ENCODE measurements at regions not wholly inside any gene's neighbourhood (a gene's known extent, or its start where the extent isn't known, plus 50 kb on each side); places are given as distances from the start of the nearest gene placed in this dataset.

- Histone ChIP-seq H3K27me3 (ENCODE audit: low read depth, low read length) (no peaks in the 10 kb centered on the region), H3K36me3 (ENCODE audit: control insufficient read depth in 1 of 2, insufficient read depth in 2 of 2, low read length in 2 of 2) (no peaks in the 10 kb centered on the region), H3K27ac (ENCODE audit: low read length) (no peak overlapping the region), H3K9me3 (ENCODE audit: control insufficient read depth in 1 of 2, low read length in 2 of 2) (peaks cover 0 to 11% of the 10 kb centered on the region in 2 donors), H3K4me3 (ENCODE audit: low read depth in 1 of 2, low read length in 2 of 2) (no peak overlapping the region), H3K4me1 (ENCODE audit: control insufficient read depth in 1 of 2, insufficient read depth in 2 of 2, low read length in 2 of 2) (peaks cover 0 to 4% of the 10 kb centered on the region in 2 donors)
Observed at GRCh38 chr13:111864566-111864965, 202.4 kb upstream of the SOX1 start.

- H3K27me3 ChIP-seq (ENCODE audit: low read depth, low read length): no peaks in the 10 kb centered on the region
- H3K4me1 ChIP-seq (ENCODE audit: control insufficient read depth in 1 of 2, insufficient read depth in 2 of 2, low read length in 2 of 2): no peaks in the 10 kb centered on the region
- no peak overlapping the region for H3K27ac ChIP-seq (ENCODE audit: low read length)
Observed at GRCh38 chr13:111865046-111865445, 201.9 kb upstream of the SOX1 start.

GRCh38 chr13:111865826-111866225, 201.1 kb upstream of the SOX1 start:
- H3K36me3 ChIP-seq (ENCODE audit: control insufficient read depth in 1 of 2, insufficient read depth in 2 of 2, low read length in 2 of 2): no peaks in the 10 kb centered on the region

More at GRCh38 chr13:111865046-111865445, 201.9 kb upstream of the SOX1 start:
- peaks cover 0 to 11% of the 10 kb centered on the region in 2 donors for H3K9me3 ChIP-seq (ENCODE audit: control insufficient read depth in 1 of 2, low read length in 2 of 2)
- no peaks in the 10 kb centered on the region for H3K36me3 ChIP-seq (ENCODE audit: control insufficient read depth in 1 of 2, insufficient read depth in 2 of 2, low read length in 2 of 2)
- H3K4me3 ChIP-seq (ENCODE audit: low read depth in 1 of 2, low read length in 2 of 2): no peak overlapping the region

DNA sequence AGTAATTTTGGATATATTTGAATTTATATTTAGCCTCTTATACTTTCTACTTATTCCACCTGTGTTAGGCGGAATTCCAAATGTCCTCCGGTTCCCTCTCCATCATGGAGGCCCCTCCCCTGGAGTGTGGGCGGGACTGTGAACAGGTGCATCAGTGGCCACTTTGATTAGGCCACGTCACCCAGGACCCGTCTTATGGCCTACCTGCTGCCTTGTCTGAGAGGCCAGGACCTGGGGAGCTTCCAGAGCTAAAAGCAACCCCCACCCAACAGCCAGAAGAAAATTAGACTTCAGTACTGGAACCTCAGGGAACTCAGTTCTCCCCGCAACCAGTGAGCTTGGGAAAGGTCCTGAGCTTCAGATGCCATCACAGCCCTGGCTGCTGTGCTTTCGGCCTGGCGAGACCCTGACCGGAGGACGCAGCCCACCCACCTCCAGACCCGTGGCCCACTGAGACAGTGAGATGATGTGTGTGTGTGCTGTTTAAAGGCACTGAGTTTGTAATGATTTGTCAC, 200.2 kb upstream of the SOX1 start:
- Histone ChIP-seq H3K27me3 (ENCODE audit: low read depth, low read length) (no peaks in the 10 kb centered on the region), H3K27ac (ENCODE audit: low read length) (no peak overlapping the region), H3K9me3 (ENCODE audit: control insufficient read depth in 1 of 2, low read length in 2 of 2) (peaks cover 0 to 11% of the 10 kb centered on the region in 2 donors), H3K4me1 (ENCODE audit: control insufficient read depth in 1 of 2, insufficient read depth in 2 of 2, low read length in 2 of 2) (no peaks in the 10 kb centered on the region), H3K36me3 (ENCODE audit: control insufficient read depth in 1 of 2, insufficient read depth in 2 of 2, low read length in 2 of 2) (no peaks in the 10 kb centered on the region), H3K4me3 (ENCODE audit: low read depth in 1 of 2, low read length in 2 of 2) (no peak overlapping the region)

More at GRCh38 chr13:111865826-111866225, 201.1 kb upstream of the SOX1 start:
- H3K27me3 ChIP-seq (ENCODE audit: low read depth, low read length): no peaks in the 10 kb centered on the region
- no peak overlapping the region for H3K27ac ChIP-seq (ENCODE audit: low read length)
- H3K9me3 ChIP-seq (ENCODE audit: control insufficient read depth in 1 of 2, low read length in 2 of 2): peaks cover 0 to 11% of the 10 kb centered on the region in 2 donors
- H3K4me3 ChIP-seq (ENCODE audit: low read depth in 1 of 2, low read length in 2 of 2): no peak overlapping the region
- no peaks in the 10 kb centered on the region for H3K4me1 ChIP-seq (ENCODE audit: control insufficient read depth in 1 of 2, insufficient read depth in 2 of 2, low read length in 2 of 2)

- H3K4me1 ChIP-seq (ENCODE audit: control insufficient read depth in 1 of 2, insufficient read depth in 2 of 2, low read length in 2 of 2): no peaks in the 10 kb centered on the region
- H3K36me3 ChIP-seq (ENCODE audit: control insufficient read depth in 1 of 2, insufficient read depth in 2 of 2, low read length in 2 of 2): no peaks in the 10 kb centered on the region
- H3K9me3 ChIP-seq (ENCODE audit: control insufficient read depth in 1 of 2, low read length in 2 of 2): peaks cover 0 to 11% of the 10 kb centered on the region in 2 donors
- H3K27ac ChIP-seq (ENCODE audit: low read length): no peak overlapping the region
- H3K27me3 ChIP-seq (ENCODE audit: low read depth, low read length): no peaks in the 10 kb centered on the region
- H3K4me3 ChIP-seq (ENCODE audit: low read depth in 1 of 2, low read length in 2 of 2): no peak overlapping the region
Observed at GRCh38 chr13:111867657-111868056, 199.3 kb upstream of the SOX1 start.

GRCh38 chr13:111868716-111869115, 198.2 kb upstream of the SOX1 start:
- no peak overlapping the region for H3K4me3 ChIP-seq (ENCODE audit: low read depth in 1 of 2, low read length in 2 of 2)
- H3K4me1 ChIP-seq (ENCODE audit: control insufficient read depth in 1 of 2, insufficient read depth in 2 of 2, low read length in 2 of 2): no peaks in the 10 kb centered on the region
- H3K27me3 ChIP-seq (ENCODE audit: low read depth, low read length): no peaks in the 10 kb centered on the region
- H3K27ac ChIP-seq (ENCODE audit: low read length): no peak overlapping the region
- peaks cover 0 to 11% of the 10 kb centered on the region in 2 donors for H3K9me3 ChIP-seq (ENCODE audit: control insufficient read depth in 1 of 2, low read length in 2 of 2)
- no peaks in the 10 kb centered on the region for H3K36me3 ChIP-seq (ENCODE audit: control insufficient read depth in 1 of 2, insufficient read depth in 2 of 2, low read length in 2 of 2)

- Histone ChIP-seq H3K4me1 (ENCODE audit: control insufficient read depth in 1 of 2, insufficient read depth in 2 of 2, low read length in 2 of 2) (no peaks in the 10 kb centered on the region), H3K4me3 (ENCODE audit: low read depth in 1 of 2, low read length in 2 of 2) (no peak overlapping the region), H3K9me3 (ENCODE audit: control insufficient read depth in 1 of 2, low read length in 2 of 2) (peaks cover 0 to 5% of the 10 kb centered on the region in 2 donors), H3K36me3 (ENCODE audit: control insufficient read depth in 1 of 2, insufficient read depth in 2 of 2, low read length in 2 of 2) (no peaks in the 10 kb centered on the region), H3K27ac (ENCODE audit: low read length) (no peak overlapping the region), H3K27me3 (ENCODE audit: low read depth, low read length) (no peaks in the 10 kb centered on the region)
Observed at GRCh38 chr13:111872475-111873150, 194.3 kb upstream of the SOX1 start.

- Histone ChIP-seq H3K36me3 (ENCODE audit: control insufficient read depth in 1 of 2, insufficient read depth in 2 of 2, low read length in 2 of 2) (no peaks in the 10 kb centered on the region), H3K27ac (ENCODE audit: low read length) (no peak overlapping the region), H3K4me3 (ENCODE audit: low read depth in 1 of 2, low read length in 2 of 2) (no peak overlapping the region), H3K27me3 (ENCODE audit: low read depth, low read length) (no peaks in the 10 kb centered on the region), H3K9me3 (ENCODE audit: control insufficient read depth in 1 of 2, low read length in 2 of 2) (no peaks in the 10 kb centered on the region), H3K4me1 (ENCODE audit: control insufficient read depth in 1 of 2, insufficient read depth in 2 of 2, low read length in 2 of 2) (no peaks in the 10 kb centered on the region)
Observed at GRCh38 chr13:111873676-111874178, 193.2 kb upstream of the SOX1 start.

GRCh38 chr13:111874981-111875380, 192.0 kb upstream of the SOX1 start:
- Histone ChIP-seq H3K27me3 (ENCODE audit: low read depth, low read length) (no peaks in the 10 kb centered on the region), H3K4me1 (ENCODE audit: control insufficient read depth in 1 of 2, insufficient read depth in 2 of 2, low read length in 2 of 2) (no peaks in the 10 kb centered on the region), H3K4me3 (ENCODE audit: low read depth in 1 of 2, low read length in 2 of 2) (no peak overlapping the region), H3K36me3 (ENCODE audit: control insufficient read depth in 1 of 2, insufficient read depth in 2 of 2, low read length in 2 of 2) (no peaks in the 10 kb centered on the region), H3K9me3 (ENCODE audit: control insufficient read depth in 1 of 2, low read length in 2 of 2) (no peaks in the 10 kb centered on the region), H3K27ac (ENCODE audit: low read length) (no peak overlapping the region)

- Histone ChIP-seq H3K9me3 (ENCODE audit: control insufficient read depth in 1 of 2, low read length in 2 of 2) (no peaks in the 10 kb centered on the region), H3K27ac (ENCODE audit: low read length) (no peak overlapping the region), H3K4me3 (ENCODE audit: low read depth in 1 of 2, low read length in 2 of 2) (no peak overlapping the region), H3K36me3 (ENCODE audit: control insufficient read depth in 1 of 2, insufficient read depth in 2 of 2, low read length in 2 of 2) (no peaks in the 10 kb centered on the region), H3K4me1 (ENCODE audit: control insufficient read depth in 1 of 2, insufficient read depth in 2 of 2, low read length in 2 of 2) (no peaks in the 10 kb centered on the region), H3K27me3 (ENCODE audit: low read depth, low read length) (no peaks in the 10 kb centered on the region)
Observed at GRCh38 chr13:111875915-111876314, 191.0 kb upstream of the SOX1 start.

- no peaks in the 10 kb centered on the region for H3K4me1 ChIP-seq (ENCODE audit: control insufficient read depth in 1 of 2, insufficient read depth in 2 of 2, low read length in 2 of 2)
- no peak overlapping the region for H3K27ac ChIP-seq (ENCODE audit: low read length)
- no peaks in the 10 kb centered on the region for H3K27me3 ChIP-seq (ENCODE audit: low read depth, low read length)
- H3K9me3 ChIP-seq (ENCODE audit: control insufficient read depth in 1 of 2, low read length in 2 of 2): no peaks in the 10 kb centered on the region
- H3K36me3 ChIP-seq (ENCODE audit: control insufficient read depth in 1 of 2, insufficient read depth in 2 of 2, low read length in 2 of 2): no peaks in the 10 kb centered on the region
- no peak overlapping the region for H3K4me3 ChIP-seq (ENCODE audit: low read depth in 1 of 2, low read length in 2 of 2)
Observed at GRCh38 chr13:111876506-111876905, 190.4 kb upstream of the SOX1 start.

- H3K36me3 ChIP-seq (ENCODE audit: control insufficient read depth in 1 of 2, insufficient read depth in 2 of 2, low read length in 2 of 2): no peaks in the 10 kb centered on the region
- no peaks in the 10 kb centered on the region for H3K27me3 ChIP-seq (ENCODE audit: low read depth, low read length)
- H3K4me3 ChIP-seq (ENCODE audit: low read depth in 1 of 2, low read length in 2 of 2): no peak overlapping the region
- no peaks in the 10 kb centered on the region for H3K9me3 ChIP-seq (ENCODE audit: control insufficient read depth in 1 of 2, low read length in 2 of 2)
- no peaks in the 10 kb centered on the region for H3K4me1 ChIP-seq (ENCODE audit: control insufficient read depth in 1 of 2, insufficient read depth in 2 of 2, low read length in 2 of 2)
- H3K27ac ChIP-seq (ENCODE audit: low read length): no peak overlapping the region
Observed at GRCh38 chr13:111877906-111878305, 189.0 kb upstream of the SOX1 start.
